AG04449 (cell line): ENCODE measurements at regions not wholly inside any gene's neighbourhood (a gene's known extent, or its start where the extent isn't known, plus 50 kb on each side); places are given as distances from the start of the nearest gene placed in this dataset.

Source experiments
- CTCF ChIA-PET: fragments of 350-600 bp; formaldehyde crosslinking; extraction: SDS; loops from one replicate; lab custom pipeline; 2021; ENCODE audit warnings: antibody characterized with exemption; lab: Yijun Ruan, JAX
- POLR2A ChIA-PET: fragments of 400-600, 350-600 bp; formaldehyde crosslinking; extraction: SDS; loops from one replicate; lab custom pipeline; 2020; ENCODE audit warnings: antibody characterized with exemption, inconsistent platforms; lab: Yijun Ruan, JAX
- DNase-seq: peaks from one replicate; pipeline ENCODE4 v3.0.0-alpha.2; 2010; ENCODE audit warnings: low read depth, low spot score
- H3K4me3 ChIP-seq: 2 replicates; pipeline ENCODE4 v1.5.1; 2011; ENCODE audit warnings: low read depth, mild to moderate bottlenecking, control low read depth, low read length
- CTCF ChIP-seq: IDR thresholded peaks from one replicate; pipeline ENCODE4 v1.5.1; 2011; ENCODE audit warnings: mild to moderate bottlenecking, moderate library complexity, low read length, control low read depth, inconsistent platforms; ENCODE audit not compliant: insufficient read depth; ENCODE audit errors: missing control alignments

GRCh38 chr3:5616873-5617272 lies 429.4 kb downstream of the EDEM1 start:
- DNase-seq = no peak
- CTCF ChIA-PET = no interaction called here

GRCh38 chr3:5618170-5618569 lies 430.7 kb downstream of the EDEM1 start:
- no peak for DNase-seq
- POLR2A ChIA-PET = no interaction called here
- CTCF ChIA-PET = no interaction called here
- TF ChIP-seq CTCF = no peak
- no peak overlapping the region for H3K4me3 ChIP-seq

More at GRCh38 chr3:5616873-5617272, 429.4 kb downstream of the EDEM1 start:
- POLR2A ChIA-PET = no interaction called here
- H3K4me3 ChIP-seq = no peak overlapping the region
- TF ChIP-seq CTCF = no peak

GRCh38 chr3:5630406-5630805 lies 442.9 kb downstream of the EDEM1 start:
- no peak for TF ChIP-seq CTCF
- ChIA-PET POLR2A (no interaction called here), CTCF (no interaction called here)
- DNase-seq = no peak
- H3K4me3 ChIP-seq = no peak overlapping the region

GRCh38 chr3:5633960-5634359 lies 446.5 kb downstream of the EDEM1 start:
- POLR2A ChIA-PET = no interaction called here
- CTCF ChIA-PET = no interaction called here

GRCh38 chr3:5634411-5634810 lies 446.9 kb downstream of the EDEM1 start:
- no peak for DNase-seq
- TF ChIP-seq CTCF = no peak
- ChIA-PET POLR2A (no interaction called here), CTCF (no interaction called here)
- H3K4me3 ChIP-seq = no peak overlapping the region

More at GRCh38 chr3:5633960-5634359, 446.5 kb downstream of the EDEM1 start:
- H3K4me3 ChIP-seq = no peak overlapping the region
- no peak for TF ChIP-seq CTCF
- DNase-seq = no peak

GRCh38 chr3:5635746-5636145 lies 448.2 kb downstream of the EDEM1 start:
- TF ChIP-seq CTCF = no peak
- no peak overlapping the region for H3K4me3 ChIP-seq
- no peak for DNase-seq
- CTCF ChIA-PET = no interaction called here
- POLR2A ChIA-PET = no interaction called here
